Endothelial cell of umbilical vein (primary cell): ENCODE measurements at regions not wholly inside any gene's neighbourhood (a gene's known extent, or its start where the extent isn't known, plus 50 kb on each side); places are given as distances from the start of the nearest gene placed in this dataset.

Experiments used
- BruUV-seq: library from RNA; stranded (reverse); fragments of 400-500 nt; replicated peaks from 2 replicates; lab custom pipeline; 2021; lab: Mats Ljungman, UMichigan
- CTCF ChIA-PET: fragments of 300-600, 350-600 bp; sonication (Branson Sonifier 250); formaldehyde crosslinking; loops from one replicate; lab custom pipeline; 2021; ENCODE audit warnings: antibody characterized with exemption, inconsistent platforms; lab: Charles Lee
- POLR2A ChIA-PET: fragments of 300-600, 350-600 bp; sonication (Branson Sonifier 250); formaldehyde crosslinking; loops from one replicate; lab custom pipeline; 2021; ENCODE audit warnings: antibody characterized with exemption, inconsistent platforms; lab: Charles Lee
- DNase-seq: peaks from one replicate; pipeline ENCODE4 v3.0.0-alpha.2; 2011; ENCODE audit warnings: low read depth, low spot score
- FAIRE-seq: peaks from 2 replicates; lab custom pipeline; 2011; peaks lifted over from hg19 to GRCh38; lab: Jason Lieb, UNC
- H2AFZ ChIP-seq: 2 replicates; pipeline ENCODE4 v1.6.0; 2012; ENCODE audit warnings: low read depth, low read length, control low read depth, inconsistent platforms
- H3K27ac ChIP-seq: 2 replicates; pipeline ENCODE4 v1.5.1; 2011; ENCODE audit warnings: low read depth, mild to moderate bottlenecking, control low read depth, low read length, moderate library complexity; ENCODE audit not compliant: insufficient read depth
- H3K27me3 ChIP-seq, 2 experiments: 2 replicates each; pipeline versions ENCODE4 v1.6.0 to v1.6.1; 2011; ENCODE audit warnings: low read length in 2 of 2, mixed read lengths in 1 of 2; ENCODE audit not compliant: control insufficient read depth in 2 of 2, insufficient read depth in 2 of 2
- H3K36me3 ChIP-seq, 2 experiments: 2 replicates in 1 of 2; 3 replicates in 1 of 2; pipeline ENCODE4 v1.5.1; 2011; ENCODE audit warnings: low read length in 2 of 2, mild to moderate bottlenecking in 1 of 2, moderate library complexity in 1 of 2; ENCODE audit not compliant: control insufficient read depth in 2 of 2, insufficient read depth in 2 of 2; ENCODE audit errors: extremely low read depth in 1 of 2
- H3K4me1 ChIP-seq: 3 replicates; pipeline ENCODE4 v1.5.1; 2011; ENCODE audit warnings: mild to moderate bottlenecking, low read length; ENCODE audit not compliant: control insufficient read depth, insufficient read depth; ENCODE audit errors: extremely low read depth
- H3K4me2 ChIP-seq: 2 replicates; pipeline ENCODE4 v1.6.1; 2011; ENCODE audit warnings: low read length, control low read depth, mixed read lengths; ENCODE audit not compliant: insufficient read depth
- H3K4me3 ChIP-seq, 3 experiments: fragments of 200-600 bp in 1 of 3; sonication (generic), shearing (Covaris generic) in 1 of 3; replicated peaks in 1 of 3; 2 replicates each; pipeline ENCODE4 v1.5.1; 2011 to 2016; ENCODE audit warnings: control low read depth in 3 of 3, low read length in 3 of 3, mild to moderate bottlenecking in 2 of 3, inconsistent platforms in 1 of 3, low read depth in 1 of 3, moderate library complexity in 1 of 3; ENCODE audit not compliant: insufficient read depth in 1 of 3
- H3K79me2 ChIP-seq: 2 replicates; pipeline ENCODE4 v1.6.0; 2012; ENCODE audit warnings: low read length, inconsistent platforms; ENCODE audit not compliant: control insufficient read depth, insufficient read depth
- H3K9ac ChIP-seq: replicated peaks from 2 replicates; pipeline ENCODE3; 2011; ENCODE audit warnings: low read length, control low read depth; ENCODE audit not compliant: insufficient read depth; ENCODE audit errors: extremely low read depth
- H3K9me1 ChIP-seq: replicated peaks from 3 replicates; pipeline ENCODE4 v1.6.0; 2011; ENCODE audit warnings: mild to moderate bottlenecking, low read length; ENCODE audit not compliant: control insufficient read depth, insufficient read depth; ENCODE audit errors: extremely low read depth
- H3K9me3 ChIP-seq: replicated peaks from 2 replicates; pipeline ENCODE4 v1.5.1; 2012; ENCODE audit warnings: low read length, inconsistent platforms; ENCODE audit not compliant: control insufficient read depth, insufficient read depth
- H4K20me1 ChIP-seq: replicated peaks from 2 replicates; pipeline ENCODE3; 2011; ENCODE audit warnings: mild to moderate bottlenecking, low read length; ENCODE audit not compliant: control insufficient read depth, insufficient read depth; ENCODE audit errors: extremely low read depth
- EZH2 ChIP-seq: IDR thresholded peaks from 2 replicates; pipeline ENCODE4 v1.6.1; 2012; ENCODE audit warnings: borderline replicate concordance, low read depth, mild to moderate bottlenecking, moderate library complexity, low read length, inconsistent platforms; ENCODE audit not compliant: severe bottlenecking
- FOS ChIP-seq: IDR thresholded peaks from 2 replicates; pipeline ENCODE4 v1.6.1; 2011; ENCODE audit warnings: mild to moderate bottlenecking, low read length, moderate library complexity, borderline replicate concordance; ENCODE audit not compliant: insufficient read depth
- GATA2 ChIP-seq: IDR thresholded peaks from 2 replicates; pipeline ENCODE4 v1.7.0; 2011; ENCODE audit warnings: low read depth, mild to moderate bottlenecking, moderate library complexity, mixed read lengths, low read length; ENCODE audit not compliant: insufficient read length, insufficient read depth
- JUN ChIP-seq: IDR thresholded peaks from 2 replicates; pipeline ENCODE4 v1.6.1; 2011; ENCODE audit warnings: borderline replicate concordance, low read depth; ENCODE audit not compliant: insufficient read length, insufficient read depth
- MYC ChIP-seq: IDR thresholded peaks from one replicate; pipeline ENCODE4 v1.6.1; 2011; ENCODE audit warnings: mild to moderate bottlenecking, low read depth, low read length
- POLR2A ChIP-seq: IDR thresholded peaks from 2 replicates; pipeline ENCODE4 v1.6.1; 2012; ENCODE audit warnings: low read depth, mild to moderate bottlenecking, control low read depth, low read length
- POLR2AphosphoS5 ChIP-seq: IDR thresholded peaks from 2 replicates; pipeline ENCODE4 v1.6.1; 2012; ENCODE audit warnings: low read depth, mild to moderate bottlenecking, control low read depth, low read length, moderate library complexity; ENCODE audit not compliant: insufficient read depth
- dilution Hi-C: fragments of 300-500 bp; cut with MboI; formaldehyde crosslinking; loops from one replicate; pipeline ENCODE4 v1.15.0; 2019; ENCODE audit warnings: low sequenced_read_pairs; ENCODE audit not compliant: extremely low pct_ligation_motif_present
- intact Hi-C: fragments of 100-400 bp; cut with micrococcal nuclease; formaldehyde crosslinking; loops from one replicate; pipeline ENCODE4 v1.10.0; 2022
- TF ChIP-seq, protein P1 (sequence below): IDR thresholded peaks from 2 replicates; pipeline ENCODE4 v1.6.1; 2011; ENCODE audit not compliant: insufficient read depth, insufficient read length
- TF ChIP-seq, protein P2 (sequence below), 2 donors: IDR thresholded peaks; 1 replicate in 1 of 2; 2 replicates in 1 of 2; pipeline ENCODE4 v1.5.1; 2011; ENCODE audit warnings: low read length in 2 of 2, mild to moderate bottlenecking in 2 of 2, moderate library complexity in 2 of 2, control low read depth in 1 of 2, inconsistent platforms in 1 of 2, low read depth in 1 of 2; ENCODE audit not compliant: insufficient read depth in 1 of 2; ENCODE audit errors: extremely low read depth in 1 of 2

DNA sequence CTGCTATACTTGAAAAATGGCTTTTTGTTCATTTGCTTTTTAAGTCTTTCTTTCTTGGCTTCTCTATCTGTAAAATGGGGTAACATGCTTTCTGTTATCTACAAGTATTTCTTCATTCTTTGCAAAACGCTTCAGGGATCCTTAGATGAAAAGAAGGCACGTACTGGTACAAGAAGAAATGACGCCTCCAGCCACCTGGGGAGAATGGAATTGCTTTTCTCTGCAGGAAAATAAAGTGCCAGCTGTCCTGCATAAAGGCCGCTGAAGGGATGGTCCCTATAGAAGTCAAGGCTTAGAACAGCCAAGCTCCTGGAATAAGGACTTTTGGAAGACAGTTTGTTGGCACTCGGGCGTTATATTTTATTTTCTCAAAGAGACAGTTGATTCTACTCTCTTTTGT lies 210.8 kb upstream of the RASGEF1B start:
- Histone ChIP-seq H3K27me3 (no peaks in the 10 kb centered on the region), H3K4me2 (no peak overlapping the region), H4K20me1 (no peaks in the 10 kb centered on the region), H3K9me1 (no peaks in the 10 kb centered on the region), H3K4me3 (no peak overlapping the region), H3K36me3 (no peaks in the 10 kb centered on the region), H3K4me1 (no peaks in the 10 kb centered on the region), H3K27ac (no peak overlapping the region), H3K9me3 (no peaks in the 10 kb centered on the region), H2AFZ (no peak overlapping the region), H3K9ac (no peak overlapping the region), H3K79me2 (no peaks in the 10 kb centered on the region)
- intact Hi-C loops, result no loop called here
- FAIRE-seq (no peak), DNase-seq (no peak)
- POLR2A ChIA-PET, result no interaction called here
- dilution Hi-C loops, result no loop called here
- BruUV-seq, result no TSS peak
- TF ChIP-seq POLR2A (no peak), JUN (no peak), GATA2 (no peak), FOS (no peak), MYC (no peak), EZH2 (no peak), POLR2AphosphoS5 (no peak)
- TF ChIP-seq, protein P1, sequence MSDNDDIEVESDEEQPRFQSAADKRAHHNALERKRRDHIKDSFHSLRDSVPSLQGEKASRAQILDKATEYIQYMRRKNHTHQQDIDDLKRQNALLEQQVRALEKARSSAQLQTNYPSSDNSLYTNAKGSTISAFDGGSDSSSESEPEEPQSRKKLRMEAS, result no peak
- TF ChIP-seq, protein P2, sequence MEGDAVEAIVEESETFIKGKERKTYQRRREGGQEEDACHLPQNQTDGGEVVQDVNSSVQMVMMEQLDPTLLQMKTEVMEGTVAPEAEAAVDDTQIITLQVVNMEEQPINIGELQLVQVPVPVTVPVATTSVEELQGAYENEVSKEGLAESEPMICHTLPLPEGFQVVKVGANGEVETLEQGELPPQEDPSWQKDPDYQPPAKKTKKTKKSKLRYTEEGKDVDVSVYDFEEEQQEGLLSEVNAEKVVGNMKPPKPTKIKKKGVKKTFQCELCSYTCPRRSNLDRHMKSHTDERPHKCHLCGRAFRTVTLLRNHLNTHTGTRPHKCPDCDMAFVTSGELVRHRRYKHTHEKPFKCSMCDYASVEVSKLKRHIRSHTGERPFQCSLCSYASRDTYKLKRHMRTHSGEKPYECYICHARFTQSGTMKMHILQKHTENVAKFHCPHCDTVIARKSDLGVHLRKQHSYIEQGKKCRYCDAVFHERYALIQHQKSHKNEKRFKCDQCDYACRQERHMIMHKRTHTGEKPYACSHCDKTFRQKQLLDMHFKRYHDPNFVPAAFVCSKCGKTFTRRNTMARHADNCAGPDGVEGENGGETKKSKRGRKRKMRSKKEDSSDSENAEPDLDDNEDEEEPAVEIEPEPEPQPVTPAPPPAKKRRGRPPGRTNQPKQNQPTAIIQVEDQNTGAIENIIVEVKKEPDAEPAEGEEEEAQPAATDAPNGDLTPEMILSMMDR (IDR thresholded peaks at IDR 0.05; ENCODE audit: extremely low read depth in 1 of 2, insufficient read depth in 1 of 2, low read depth in 1 of 2, low read length in 2 of 2), result no peak
- CTCF ChIA-PET, result no interaction called here
